Activated naive CD8-positive, alpha-beta T cell treated with anti-CD3 and anti-CD28 coated beads for 36 hours (primary cell): ENCODE measurements at regions not wholly inside any gene's neighbourhood (a gene's known extent, or its start where the extent isn't known, plus 50 kb on each side); places are given as distances from the start of the nearest gene placed in this dataset.
A peak's percentile ranks its signal among the peaks of the same experiment; 100 is the strongest.

Source experiments
- DNase-seq: peaks from one replicate; pipeline ENCODE4 v3.0.0; 2021
- H3K27ac Mint-ChIP-seq: one replicate; pipeline ENCODE4 v1.8.0; 2022; ENCODE audit warnings: mild to moderate bottlenecking, moderate library complexity, mixed read lengths
- H3K27me3 Mint-ChIP-seq: one replicate; pipeline ENCODE4 v1.8.0; 2022; ENCODE audit warnings: mild to moderate bottlenecking, mixed read lengths
- H3K36me3 Mint-ChIP-seq: one replicate; pipeline ENCODE4 v1.8.0; 2021; ENCODE audit warnings: mild to moderate bottlenecking, mixed read lengths
- H3K4me1 Mint-ChIP-seq: one replicate; pipeline ENCODE4 v1.8.0; 2021; ENCODE audit warnings: mixed read lengths
- H3K4me3 Mint-ChIP-seq: one replicate; pipeline ENCODE4 v1.8.0; 2022; ENCODE audit warnings: mild to moderate bottlenecking, moderate library complexity, mixed read lengths
- H3K9me3 Mint-ChIP-seq: one replicate; pipeline ENCODE4 v1.8.0; 2022; ENCODE audit warnings: mixed read lengths

DNA sequence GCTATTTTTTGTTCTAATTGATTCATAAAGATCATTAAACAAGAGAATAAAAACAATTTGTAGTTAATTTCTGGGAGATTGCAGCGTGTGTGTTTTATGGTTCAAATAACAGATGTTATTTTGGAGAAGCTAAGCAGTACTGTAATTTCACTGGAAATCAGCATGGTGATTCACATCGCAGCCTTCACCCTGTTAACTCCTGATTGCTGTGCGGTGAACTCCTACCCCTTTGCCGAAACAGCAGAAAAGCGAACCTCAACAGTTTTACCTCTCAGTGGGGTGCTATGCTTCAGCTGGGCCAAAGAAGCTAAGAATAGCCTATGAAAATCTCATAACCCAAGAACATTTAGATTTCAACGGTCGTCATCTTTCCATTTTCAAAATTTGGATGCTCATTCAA is 441.5 kb upstream of the RARB start:
- Mint-ChIP-seq H3K9me3 (no peaks in the 10 kb centered on the region), H3K36me3 (no peaks in the 10 kb centered on the region), H3K4me1 (no peaks in the 10 kb centered on the region), H3K4me3 (no peak overlapping the region), H3K27ac (no peak overlapping the region), H3K27me3 (no peaks in the 10 kb centered on the region)
- no peak for DNase-seq

DNA sequence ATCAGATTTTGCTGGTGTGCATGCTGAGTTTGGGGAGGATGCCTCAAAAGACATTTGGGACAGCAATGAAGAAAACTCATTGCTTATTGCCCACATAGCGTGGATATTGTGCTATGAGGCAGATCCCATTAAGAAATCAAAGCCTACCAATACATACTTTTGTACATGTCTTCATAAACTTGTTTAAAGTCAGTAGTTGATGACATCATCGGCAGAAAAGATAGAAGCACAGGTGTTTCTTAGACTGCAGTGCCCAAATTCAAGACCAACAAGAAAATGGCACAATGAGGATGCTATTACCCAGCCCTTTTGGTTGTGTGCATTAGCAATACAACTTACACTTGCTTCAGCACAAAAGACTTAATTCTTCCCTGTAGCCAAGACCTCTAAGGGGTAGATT is 428.7 kb upstream of the RARB start:
- peaks cover 6% of the 10 kb centered on the region for H3K9me3 Mint-ChIP-seq
- H3K36me3 Mint-ChIP-seq: no peaks in the 10 kb centered on the region
- no peak for DNase-seq
- no peaks in the 10 kb centered on the region for H3K4me1 Mint-ChIP-seq
- no peak overlapping the region for H3K4me3 Mint-ChIP-seq
- no peak overlapping the region for H3K27ac Mint-ChIP-seq
- H3K27me3 Mint-ChIP-seq: no peaks in the 10 kb centered on the region

- H3K4me1 Mint-ChIP-seq: no peaks in the 10 kb centered on the region
- DNase-seq: no peak
- H3K27ac Mint-ChIP-seq: no peak overlapping the region
- H3K36me3 Mint-ChIP-seq: no peaks in the 10 kb centered on the region
- no peaks in the 10 kb centered on the region for H3K27me3 Mint-ChIP-seq
- no peak overlapping the region for H3K4me3 Mint-ChIP-seq
- H3K9me3 Mint-ChIP-seq: peaks cover 4% of the 10 kb centered on the region
These were observed 427.0 kb upstream of the RARB start for GRCh38 chr3:25000971-25001591.

DNA sequence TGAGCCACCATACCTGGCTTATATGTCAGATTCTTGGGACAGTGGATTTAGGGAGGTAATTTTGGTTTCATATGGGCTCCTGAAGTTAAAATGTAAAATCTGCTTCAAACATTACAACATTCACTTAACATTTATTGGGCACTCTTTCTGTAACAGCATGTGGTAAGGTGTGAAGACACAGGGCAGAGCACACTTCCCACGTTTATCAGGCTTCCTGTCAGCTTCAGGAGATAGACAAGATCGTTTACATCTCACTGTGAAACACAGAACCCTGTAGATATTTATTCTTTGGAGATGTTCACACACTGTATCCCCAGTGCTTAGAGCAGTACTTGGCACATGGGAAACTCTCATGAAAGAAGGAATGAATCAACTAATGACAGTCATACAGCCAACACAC is 426.0 kb upstream of the RARB start:
- no peak overlapping the region for H3K27ac Mint-ChIP-seq
- H3K9me3 Mint-ChIP-seq: no peaks in the 10 kb centered on the region
- H3K4me1 Mint-ChIP-seq: no peaks in the 10 kb centered on the region
- no peaks in the 10 kb centered on the region for H3K27me3 Mint-ChIP-seq
- no peak overlapping the region for H3K4me3 Mint-ChIP-seq
- DNase-seq: no peak
- no peaks in the 10 kb centered on the region for H3K36me3 Mint-ChIP-seq

- no peak overlapping the region for H3K4me3 Mint-ChIP-seq
- no peaks in the 10 kb centered on the region for H3K36me3 Mint-ChIP-seq
- no peak for DNase-seq
- H3K4me1 Mint-ChIP-seq: no peaks in the 10 kb centered on the region
- H3K27ac Mint-ChIP-seq: no peak overlapping the region
- no peaks in the 10 kb centered on the region for H3K9me3 Mint-ChIP-seq
- no peaks in the 10 kb centered on the region for H3K27me3 Mint-ChIP-seq
These were observed 419.9 kb upstream of the RARB start for GRCh38 chr3:25007974-25008658.

DNA sequence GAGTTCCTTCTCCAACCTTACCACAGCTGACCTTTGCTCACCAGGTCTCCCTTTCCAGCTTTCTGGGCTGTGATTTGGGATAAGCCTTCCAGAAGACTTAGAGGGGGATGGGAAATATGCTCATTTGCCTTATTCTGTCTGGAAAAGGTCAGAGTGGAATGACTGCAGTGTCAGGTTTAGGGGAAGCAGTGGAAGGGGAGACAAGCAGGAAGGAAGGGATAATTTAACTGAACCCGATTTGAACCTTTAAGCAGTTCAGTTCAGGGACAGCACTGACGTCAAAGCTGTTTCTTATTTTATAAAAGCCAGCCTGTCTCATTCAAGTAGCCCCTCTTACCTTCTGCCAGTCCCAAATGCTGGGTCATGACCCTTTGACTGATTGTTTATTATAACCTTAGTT is 418.4 kb upstream of the RARB start:
- Mint-ChIP-seq H3K27me3 (no peaks in the 10 kb centered on the region), H3K27ac (no peak overlapping the region), H3K4me3 (no peak overlapping the region), H3K36me3 (no peaks in the 10 kb centered on the region), H3K4me1 (no peaks in the 10 kb centered on the region), H3K9me3 (no peaks in the 10 kb centered on the region)
- no peak for DNase-seq

DNA sequence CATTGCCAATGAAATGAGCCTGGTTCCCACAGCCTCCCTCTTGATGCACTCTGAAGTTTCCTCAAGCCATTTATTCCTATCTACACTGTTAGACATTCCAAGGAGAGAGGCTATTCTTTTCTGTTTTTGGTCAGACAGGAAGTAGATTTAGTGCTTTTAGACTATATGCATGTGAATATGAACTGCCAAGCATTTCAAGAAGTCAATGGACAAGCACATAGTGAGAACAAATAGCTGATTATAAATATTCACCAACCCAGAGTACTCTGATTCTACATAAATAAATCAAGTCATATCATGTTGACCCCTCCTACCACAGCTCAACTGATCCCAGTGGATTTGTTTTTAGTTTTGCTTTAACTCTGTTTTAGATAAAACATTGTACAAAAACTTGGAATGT is 412.5 kb upstream of the RARB start:
- Mint-ChIP-seq H3K36me3 (no peaks in the 10 kb centered on the region), H3K4me1 (no peaks in the 10 kb centered on the region), H3K9me3 (no peaks in the 10 kb centered on the region), H3K27me3 (no peaks in the 10 kb centered on the region), H3K27ac (no peak overlapping the region), H3K4me3 (no peak overlapping the region)
- DNase-seq: no peak

- no peak overlapping the region for H3K27ac Mint-ChIP-seq
These were observed 409.2 kb upstream of the RARB start for GRCh38 chr3:25018909-25019308.

GRCh38 chr3:25019506-25019905 is 408.6 kb upstream of the RARB start:
- no peaks in the 10 kb centered on the region for H3K36me3 Mint-ChIP-seq
- H3K27me3 Mint-ChIP-seq: no peaks in the 10 kb centered on the region
- H3K4me3 Mint-ChIP-seq: no peak overlapping the region
- no peak for DNase-seq
- H3K9me3 Mint-ChIP-seq: no peaks in the 10 kb centered on the region
- no peaks in the 10 kb centered on the region for H3K4me1 Mint-ChIP-seq
- H3K27ac Mint-ChIP-seq: no peak overlapping the region

More at GRCh38 chr3:25018909-25019308, 409.2 kb upstream of the RARB start:
- DNase-seq: no peak
- H3K27me3 Mint-ChIP-seq: no peaks in the 10 kb centered on the region
- no peaks in the 10 kb centered on the region for H3K9me3 Mint-ChIP-seq
- H3K4me1 Mint-ChIP-seq: no peaks in the 10 kb centered on the region
- H3K4me3 Mint-ChIP-seq: no peak overlapping the region
- H3K36me3 Mint-ChIP-seq: no peaks in the 10 kb centered on the region

DNA sequence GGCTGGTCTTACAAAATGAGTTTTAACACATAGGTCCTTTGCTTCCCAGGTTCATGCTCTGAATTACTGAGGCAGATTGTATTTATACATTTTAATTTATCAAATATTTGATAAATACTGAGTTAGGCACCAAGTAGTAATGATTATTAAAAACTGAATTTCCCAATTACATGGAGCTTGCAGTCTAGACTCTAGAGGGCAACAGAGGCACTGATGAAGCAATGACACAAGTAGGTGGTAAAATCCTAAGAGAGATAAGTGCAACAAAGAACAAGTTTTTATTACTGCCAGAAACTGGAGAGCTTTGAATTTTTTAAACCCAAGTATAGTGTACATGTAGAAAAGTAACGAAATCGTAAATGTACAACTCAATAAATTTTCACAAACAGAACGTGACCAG is 406.2 kb upstream of the RARB start:
- no peaks in the 10 kb centered on the region for H3K27me3 Mint-ChIP-seq
- no peaks in the 10 kb centered on the region for H3K9me3 Mint-ChIP-seq
- DNase-seq: no peak
- no peaks in the 10 kb centered on the region for H3K36me3 Mint-ChIP-seq
- no peak overlapping the region for H3K4me3 Mint-ChIP-seq
- no peaks in the 10 kb centered on the region for H3K4me1 Mint-ChIP-seq
- no peak overlapping the region for H3K27ac Mint-ChIP-seq

GRCh38 chr3:25023876-25024275 is 404.2 kb upstream of the RARB start:
- no peak for DNase-seq
- no peaks in the 10 kb centered on the region for H3K9me3 Mint-ChIP-seq
- H3K27ac Mint-ChIP-seq: no peak overlapping the region
- H3K4me1 Mint-ChIP-seq: no peaks in the 10 kb centered on the region
- H3K4me3 Mint-ChIP-seq: no peak overlapping the region
- H3K36me3 Mint-ChIP-seq: no peaks in the 10 kb centered on the region
- H3K27me3 Mint-ChIP-seq: no peaks in the 10 kb centered on the region

DNA sequence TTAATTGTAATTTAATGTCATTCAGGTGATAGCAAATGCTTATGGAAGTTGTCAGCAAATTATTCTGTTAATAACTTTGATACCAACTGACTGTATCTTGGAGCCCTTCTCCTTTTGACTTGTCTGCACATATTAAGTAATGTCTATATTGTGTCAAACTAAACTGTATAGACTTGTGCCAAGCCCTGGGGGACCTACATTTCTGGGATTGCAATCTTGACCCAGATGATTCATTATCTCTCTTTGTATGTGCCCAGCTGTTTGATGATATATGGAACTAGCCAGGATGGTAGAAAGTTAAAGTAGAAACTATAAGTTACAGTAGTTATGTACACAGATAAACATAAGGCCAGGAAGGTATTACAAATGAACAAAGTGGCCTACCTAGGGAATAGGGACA is 402.8 kb upstream of the RARB start:
- no peak for DNase-seq
- Mint-ChIP-seq H3K27ac (no peak overlapping the region), H3K36me3 (no peaks in the 10 kb centered on the region), H3K4me1 (no peaks in the 10 kb centered on the region), H3K27me3 (no peaks in the 10 kb centered on the region), H3K4me3 (no peak overlapping the region), H3K9me3 (no peaks in the 10 kb centered on the region)

- DNase-seq: no peak
- H3K27me3 Mint-ChIP-seq: no peaks in the 10 kb centered on the region
- no peaks in the 10 kb centered on the region for H3K9me3 Mint-ChIP-seq
- no peaks in the 10 kb centered on the region for H3K4me1 Mint-ChIP-seq
- no peak overlapping the region for H3K4me3 Mint-ChIP-seq
- no peak overlapping the region for H3K27ac Mint-ChIP-seq
- H3K36me3 Mint-ChIP-seq: no peaks in the 10 kb centered on the region
These were observed 400.4 kb upstream of the RARB start for GRCh38 chr3:25027650-25028049.

GRCh38 chr3:25029820-25030219 is 398.2 kb upstream of the RARB start:
- Mint-ChIP-seq H3K27me3 (no peaks in the 10 kb centered on the region), H3K9me3 (peaks cover 2% of the 10 kb centered on the region), H3K27ac (no peak overlapping the region), H3K4me1 (no peaks in the 10 kb centered on the region), H3K4me3 (no peak overlapping the region), H3K36me3 (no peaks in the 10 kb centered on the region)
- no peak for DNase-seq

DNA sequence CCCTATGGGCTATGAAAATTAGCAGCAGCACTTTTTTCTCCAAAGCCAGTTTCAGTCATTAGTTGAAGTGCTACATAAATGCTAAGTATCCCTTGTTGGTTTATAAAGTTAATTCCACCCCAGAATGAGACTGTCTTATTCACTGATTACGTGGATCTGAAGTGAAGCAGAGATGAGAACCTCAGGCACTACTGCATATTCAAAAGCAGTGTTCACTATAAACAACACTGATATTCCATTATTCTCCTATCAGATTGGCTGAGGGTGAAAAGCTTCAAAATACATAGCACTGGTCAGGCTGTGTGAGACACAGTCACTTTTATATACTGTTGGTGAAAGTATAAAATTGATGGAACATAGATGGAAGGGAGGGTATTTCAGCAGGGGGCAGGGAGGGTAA is 395.7 kb upstream of the RARB start:
- no peaks in the 10 kb centered on the region for H3K4me1 Mint-ChIP-seq
- peaks cover 2% of the 10 kb centered on the region for H3K9me3 Mint-ChIP-seq
- H3K27me3 Mint-ChIP-seq: no peaks in the 10 kb centered on the region

GRCh38 chr3:25033407-25034029 is 394.5 kb upstream of the RARB start:
- Mint-ChIP-seq H3K27me3 (no peaks in the 10 kb centered on the region), H3K36me3 (no peaks in the 10 kb centered on the region), H3K27ac (no peak overlapping the region)

More for the DNA sequence above, 395.7 kb upstream of the RARB start:
- Mint-ChIP-seq H3K27ac (no peak overlapping the region), H3K4me3 (no peak overlapping the region), H3K36me3 (no peaks in the 10 kb centered on the region)
- DNase-seq: no peak

More at GRCh38 chr3:25033407-25034029, 394.5 kb upstream of the RARB start:
- no peak overlapping the region for H3K4me3 Mint-ChIP-seq
- peak; percentile 2 for DNase-seq
- no peaks in the 10 kb centered on the region for H3K4me1 Mint-ChIP-seq
- peaks cover 2% of the 10 kb centered on the region for H3K9me3 Mint-ChIP-seq
